Endothelial cell of umbilical vein (primary cell): ENCODE measurements at regions not wholly inside any gene's neighbourhood (a gene's known extent, or its start where the extent isn't known, plus 50 kb on each side); places are given as distances from the start of the nearest gene placed in this dataset.
A peak's percentile ranks its signal among the peaks of the same experiment; 100 is the strongest.

ENCODE experiments used
- EZH2 ChIP-seq: IDR thresholded peaks from 2 replicates; pipeline ENCODE4 v1.6.1; 2012; ENCODE audit warnings: borderline replicate concordance, low read depth, mild to moderate bottlenecking, moderate library complexity, low read length, inconsistent platforms; ENCODE audit not compliant: severe bottlenecking
- JUN ChIP-seq: IDR thresholded peaks from 2 replicates; pipeline ENCODE4 v1.6.1; 2011; ENCODE audit warnings: borderline replicate concordance, low read depth; ENCODE audit not compliant: insufficient read length, insufficient read depth
- POLR2A ChIP-seq: IDR thresholded peaks from 2 replicates; pipeline ENCODE4 v1.6.1; 2012; ENCODE audit warnings: low read depth, mild to moderate bottlenecking, control low read depth, low read length
- TF ChIP-seq, protein P1 (sequence below): IDR thresholded peaks from 2 replicates; pipeline ENCODE4 v1.6.1; 2011; ENCODE audit not compliant: insufficient read depth, insufficient read length
- TF ChIP-seq, protein P2 (sequence below), 2 donors: IDR thresholded peaks; 1 replicate in 1 of 2; 2 replicates in 1 of 2; pipeline ENCODE4 v1.5.1; 2011; ENCODE audit warnings: low read length in 2 of 2, mild to moderate bottlenecking in 2 of 2, moderate library complexity in 2 of 2, control low read depth in 1 of 2, inconsistent platforms in 1 of 2, low read depth in 1 of 2; ENCODE audit not compliant: insufficient read depth in 1 of 2; ENCODE audit errors: extremely low read depth in 1 of 2

GRCh38 chr6:100296810-100297544, 167.7 kb downstream of the SIM1 start:
- TF ChIP-seq, protein P1, sequence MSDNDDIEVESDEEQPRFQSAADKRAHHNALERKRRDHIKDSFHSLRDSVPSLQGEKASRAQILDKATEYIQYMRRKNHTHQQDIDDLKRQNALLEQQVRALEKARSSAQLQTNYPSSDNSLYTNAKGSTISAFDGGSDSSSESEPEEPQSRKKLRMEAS: no peak
- no peak for TF ChIP-seq EZH2
- TF ChIP-seq, protein P2, sequence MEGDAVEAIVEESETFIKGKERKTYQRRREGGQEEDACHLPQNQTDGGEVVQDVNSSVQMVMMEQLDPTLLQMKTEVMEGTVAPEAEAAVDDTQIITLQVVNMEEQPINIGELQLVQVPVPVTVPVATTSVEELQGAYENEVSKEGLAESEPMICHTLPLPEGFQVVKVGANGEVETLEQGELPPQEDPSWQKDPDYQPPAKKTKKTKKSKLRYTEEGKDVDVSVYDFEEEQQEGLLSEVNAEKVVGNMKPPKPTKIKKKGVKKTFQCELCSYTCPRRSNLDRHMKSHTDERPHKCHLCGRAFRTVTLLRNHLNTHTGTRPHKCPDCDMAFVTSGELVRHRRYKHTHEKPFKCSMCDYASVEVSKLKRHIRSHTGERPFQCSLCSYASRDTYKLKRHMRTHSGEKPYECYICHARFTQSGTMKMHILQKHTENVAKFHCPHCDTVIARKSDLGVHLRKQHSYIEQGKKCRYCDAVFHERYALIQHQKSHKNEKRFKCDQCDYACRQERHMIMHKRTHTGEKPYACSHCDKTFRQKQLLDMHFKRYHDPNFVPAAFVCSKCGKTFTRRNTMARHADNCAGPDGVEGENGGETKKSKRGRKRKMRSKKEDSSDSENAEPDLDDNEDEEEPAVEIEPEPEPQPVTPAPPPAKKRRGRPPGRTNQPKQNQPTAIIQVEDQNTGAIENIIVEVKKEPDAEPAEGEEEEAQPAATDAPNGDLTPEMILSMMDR (IDR thresholded peaks at IDR 0.05; ENCODE audit: extremely low read depth in 1 of 2, insufficient read depth in 1 of 2, low read depth in 1 of 2, low read length in 2 of 2): no peak
- peak; percentile 98 for TF ChIP-seq JUN
- TF ChIP-seq POLR2A: no peak
